Trophoblast cell (in vitro differentiated cells and primary cell): ENCODE measurements at regions not wholly inside any gene's neighbourhood (a gene's known extent, or its start where the extent isn't known, plus 50 kb on each side); places are given as distances from the start of the nearest gene placed in this dataset.
A peak's percentile ranks its signal among the peaks of the same experiment; 100 is the strongest.
"Not testable (repeated sequence)": the region's sequence is repeated elsewhere in the genome, so short reads cannot be mapped to it uniquely, and the experiment has no call there.

Experiments used
- DNase-seq, 2 donors: peaks; one replicate each; pipeline ENCODE4 v3.0.0-alpha.2; 2016
- H2AFZ ChIP-seq: 2 replicates; pipeline ENCODE4 v1.6.1; 2013; ENCODE audit warnings: low read length, moderate library complexity, mild to moderate bottlenecking; ENCODE audit not compliant: insufficient read depth, poor library complexity
- H2AK5ac ChIP-seq: 2 replicates; pipeline ENCODE4 v1.6.1; 2013; ENCODE audit warnings: mild to moderate bottlenecking, low read length
- H2BK120ac ChIP-seq: 2 replicates; pipeline ENCODE4 v1.6.1; 2013; ENCODE audit warnings: low read length, mild to moderate bottlenecking, moderate library complexity; ENCODE audit not compliant: insufficient read depth, poor library complexity
- H2BK12ac ChIP-seq: 2 replicates; pipeline ENCODE4 v1.6.1; 2013; ENCODE audit warnings: mild to moderate bottlenecking, low read length, moderate library complexity
- H2BK5ac ChIP-seq: 2 replicates; pipeline ENCODE4 v1.6.1; 2013; ENCODE audit warnings: low read length, low read depth, moderate library complexity, mild to moderate bottlenecking; ENCODE audit not compliant: poor library complexity
- H3K14ac ChIP-seq: 2 replicates; pipeline ENCODE4 v1.6.1; 2013; ENCODE audit warnings: mild to moderate bottlenecking, low read length
- H3K18ac ChIP-seq: 2 replicates; pipeline ENCODE4 v1.6.1; 2013; ENCODE audit warnings: mild to moderate bottlenecking, low read length
- H3K23ac ChIP-seq: 2 replicates; pipeline ENCODE4 v1.6.1; 2013; ENCODE audit warnings: low read length
- H3K27ac ChIP-seq: 2 replicates; pipeline ENCODE4 v1.5.1; 2013; ENCODE audit warnings: low read depth, mild to moderate bottlenecking, inconsistent platforms, low read length, moderate library complexity
- H3K27me3 ChIP-seq: 2 replicates; pipeline ENCODE4 v1.6.1; 2013; ENCODE audit warnings: inconsistent platforms, mild to moderate bottlenecking, low read length, moderate library complexity; ENCODE audit not compliant: insufficient read depth
- H3K36me3 ChIP-seq, 2 experiments: 1 replicate in 1 of 2; 2 replicates in 1 of 2; pipeline ENCODE4 v1.6.1; 2013; ENCODE audit warnings: low read length in 2 of 2, mild to moderate bottlenecking in 2 of 2, moderate library complexity in 1 of 2; ENCODE audit not compliant: insufficient read depth in 2 of 2, control insufficient read depth in 1 of 2
- H3K4ac ChIP-seq: 2 replicates; pipeline ENCODE4 v1.6.1; 2013; ENCODE audit warnings: low read depth, mild to moderate bottlenecking, low read length, moderate library complexity
- H3K4me1 ChIP-seq, 2 experiments: 1 replicate in 1 of 2; 2 replicates in 1 of 2; pipeline ENCODE4 v1.6.1; 2013; ENCODE audit warnings: low read length in 2 of 2, mild to moderate bottlenecking in 2 of 2, moderate library complexity in 1 of 2; ENCODE audit not compliant: insufficient read depth in 2 of 2, control insufficient read depth in 1 of 2
- H3K4me2 ChIP-seq: 2 replicates; pipeline ENCODE4 v1.6.1; 2013; ENCODE audit warnings: inconsistent platforms, mild to moderate bottlenecking, low read length, moderate library complexity
- H3K4me3 ChIP-seq: 2 replicates; pipeline ENCODE4 v1.5.1; 2013; ENCODE audit warnings: mild to moderate bottlenecking, low read depth, low read length, inconsistent platforms
- H3K79me1 ChIP-seq: one replicate; pipeline ENCODE4 v1.6.1; 2013; ENCODE audit warnings: low read length
- H3K79me2 ChIP-seq: 2 replicates; pipeline ENCODE4 v1.6.1; 2013; ENCODE audit warnings: low read length, mild to moderate bottlenecking; ENCODE audit not compliant: control insufficient read depth, insufficient read depth, poor library complexity
- H3K9ac ChIP-seq: 2 replicates; pipeline ENCODE4 v1.6.1; 2013; ENCODE audit warnings: mild to moderate bottlenecking, low read length
- H3K9me3 ChIP-seq: 2 replicates; pipeline ENCODE4 v1.6.1; 2013; ENCODE audit warnings: low read depth, mild to moderate bottlenecking, control low read depth, inconsistent platforms, low read length; ENCODE audit not compliant: insufficient read depth
- H4K12ac ChIP-seq: 2 replicates; pipeline ENCODE4 v1.6.1; 2013; ENCODE audit warnings: low read depth, mild to moderate bottlenecking, low read length, moderate library complexity
- H4K8ac ChIP-seq: 2 replicates; pipeline ENCODE4 v1.6.1; 2013; ENCODE audit warnings: low read depth, mild to moderate bottlenecking, low read length, moderate library complexity
- H4K91ac ChIP-seq: one replicate; pipeline ENCODE4 v1.6.1; 2013; ENCODE audit warnings: low read depth, mild to moderate bottlenecking, low read length, moderate library complexity
- WGBS: extraction: QIAGEN DNeasy Blood & Tissue Kit; methylation state at CpG from one replicate; pipeline ENCODE4 v1.1.7; 2013; ENCODE audit warnings: missing lambda C conversion rate; ENCODE audit not compliant: insufficient read length, insufficient coverage; ENCODE audit errors: extremely low coverage; 5-methylcytosine and 5-hydroxymethylcytosine counted together

DNA sequence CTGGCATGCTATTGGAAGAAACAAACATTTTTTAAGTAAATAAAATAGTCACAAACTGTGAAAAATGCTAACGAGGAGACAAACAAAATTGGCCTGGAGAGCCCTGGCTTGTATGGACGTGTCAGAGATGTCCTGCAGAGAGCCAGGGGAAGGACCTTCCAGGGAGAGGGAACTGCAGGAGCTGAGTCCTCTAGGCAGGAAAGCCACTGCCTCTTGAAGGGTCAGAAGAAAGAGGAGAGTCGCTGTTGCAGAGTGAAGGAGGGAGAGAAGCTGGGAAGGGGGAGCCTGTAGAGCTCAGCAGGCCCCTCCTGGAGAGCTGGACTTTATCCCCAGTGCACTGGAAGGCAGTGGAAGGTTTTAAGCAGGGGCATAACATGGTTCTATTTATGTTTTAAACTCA lies 80.3 kb upstream of the PWP1 start:
- H3K4me2 ChIP-seq, result no peak overlapping the region
- H3K18ac ChIP-seq, result no peak overlapping the region
- no CpG with 5 or more reads among the region's 3 CpGs for WGBS
- no peak for DNase-seq
- H3K9me3 ChIP-seq, result peaks cover 3% of the 10 kb centered on the region
- H4K12ac ChIP-seq, result no peak overlapping the region
- no peak overlapping the region for H3K4ac ChIP-seq
- no peak overlapping the region for H3K9ac ChIP-seq
- no peak overlapping the region for H4K91ac ChIP-seq
- no peaks in the 10 kb centered on the region for H3K27me3 ChIP-seq
- H4K8ac ChIP-seq, result no peak overlapping the region
- no peak overlapping the region for H2BK12ac ChIP-seq
- no peak overlapping the region for H2AK5ac ChIP-seq
- H3K14ac ChIP-seq, result no peak overlapping the region
- H3K79me2 ChIP-seq, result no peaks in the 10 kb centered on the region
- H3K23ac ChIP-seq, result no peak overlapping the region
- H3K4me3 ChIP-seq, result no peak overlapping the region
- no peaks in the 10 kb centered on the region for H3K79me1 ChIP-seq
- no peak overlapping the region for H2BK5ac ChIP-seq
- no peaks in the 10 kb centered on the region for H3K36me3 ChIP-seq
- no peaks in the 10 kb centered on the region for H3K4me1 ChIP-seq
- no peak overlapping the region for H2BK120ac ChIP-seq
- H2AFZ ChIP-seq, result no peak overlapping the region
- no peak overlapping the region for H3K27ac ChIP-seq

DNA sequence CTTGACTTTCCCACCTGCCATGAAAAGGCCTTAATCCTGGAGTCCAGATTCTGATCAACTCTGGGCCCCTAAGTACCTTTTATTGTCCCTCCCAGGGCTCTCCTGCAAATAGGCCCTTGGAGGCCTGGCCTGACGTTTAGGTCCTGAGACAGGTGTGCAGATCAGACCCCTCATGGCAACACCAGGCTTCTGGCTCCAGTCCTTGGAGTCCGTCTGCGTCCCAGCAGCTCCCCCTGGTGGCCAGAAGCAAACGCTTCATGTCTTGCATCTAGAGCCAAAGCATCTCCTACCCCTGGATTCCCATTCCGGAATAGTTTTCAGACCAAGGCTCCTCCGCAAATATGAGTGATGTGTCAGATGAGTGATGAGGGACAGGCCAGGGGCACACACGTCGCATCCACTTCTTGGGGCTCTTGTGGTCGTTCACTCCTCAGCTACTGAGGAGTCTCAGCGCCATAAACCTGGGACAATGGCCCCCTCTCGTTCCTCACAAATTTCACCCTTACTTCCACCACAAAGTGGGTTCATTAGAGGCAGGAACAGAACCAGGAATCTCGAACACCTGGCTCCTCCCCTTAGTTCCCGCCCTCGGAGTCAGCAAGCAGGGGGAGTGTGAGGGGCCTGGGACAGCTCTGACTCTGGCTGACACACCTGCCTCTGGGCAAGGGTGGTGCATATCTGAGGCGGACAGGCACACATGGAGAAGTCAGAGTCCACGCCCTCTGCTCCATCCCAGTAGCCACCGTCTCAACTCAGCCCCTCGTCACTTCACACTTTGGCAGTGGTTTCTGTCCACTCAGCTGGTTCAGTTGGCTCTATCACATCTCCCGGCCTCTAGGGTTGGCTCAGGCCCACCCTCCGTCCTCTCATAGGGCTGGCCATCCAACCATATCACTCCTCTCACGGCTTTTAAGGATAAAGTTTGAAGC lies 77.9 kb upstream of the PWP1 start:
- no peak overlapping the region for H2BK5ac ChIP-seq
- H3K36me3 ChIP-seq, result no peaks in the 10 kb centered on the region
- H3K79me2 ChIP-seq, result no peaks in the 10 kb centered on the region
- H2BK120ac ChIP-seq, result no peak overlapping the region
- DNase-seq, result peak; percentile 80 to 89
- no peak overlapping the region for H3K4me3 ChIP-seq
- no peak overlapping the region for H3K18ac ChIP-seq
- no peak overlapping the region for H3K4me2 ChIP-seq
- H3K9me3 ChIP-seq, result peaks cover 3% of the 10 kb centered on the region
- H3K27ac ChIP-seq, result no peak overlapping the region
- no peaks in the 10 kb centered on the region for H3K27me3 ChIP-seq
- H3K79me1 ChIP-seq, result no peaks in the 10 kb centered on the region
- no peak overlapping the region for H3K4ac ChIP-seq
- no peak overlapping the region for H2AFZ ChIP-seq
- H2BK12ac ChIP-seq, result no peak overlapping the region
- H4K8ac ChIP-seq, result no peak overlapping the region
- no peak overlapping the region for H3K23ac ChIP-seq
- H4K12ac ChIP-seq, result no peak overlapping the region
- no peak overlapping the region for H2AK5ac ChIP-seq
- WGBS, result no CpG with 5 or more reads among the region's 21 CpGs
- H3K4me1 ChIP-seq, result no peaks in the 10 kb centered on the region
- H3K9ac ChIP-seq, result no peak overlapping the region
- no peak overlapping the region for H3K14ac ChIP-seq
- no peak overlapping the region for H4K91ac ChIP-seq

DNA sequence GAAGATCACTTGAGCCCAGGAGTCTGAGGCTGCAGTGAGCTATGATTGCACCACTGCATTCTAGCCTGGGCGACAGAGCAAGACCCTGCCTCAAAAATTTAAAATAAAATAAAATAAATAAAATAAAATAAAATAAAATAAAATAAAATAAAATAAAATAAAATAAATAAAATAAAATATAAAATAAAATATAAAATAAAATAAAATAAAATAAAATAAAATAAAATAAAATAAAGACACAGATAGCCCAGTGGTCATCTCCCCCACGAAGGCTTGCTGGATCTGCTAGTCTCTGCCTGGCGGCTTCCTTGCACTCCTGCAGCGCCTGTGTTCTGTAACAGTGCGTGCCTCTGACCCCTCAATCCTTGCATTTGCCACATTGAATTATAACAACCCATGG lies 76.8 kb upstream of the PWP1 start:
- H3K18ac ChIP-seq, H3K9ac ChIP-seq, H3K36me3 ChIP-seq, H2AK5ac ChIP-seq, H3K79me1 ChIP-seq, H2AFZ ChIP-seq, H4K8ac ChIP-seq, H3K14ac ChIP-seq, DNase-seq, H4K91ac ChIP-seq, H3K9me3 ChIP-seq, H4K12ac ChIP-seq, H3K23ac ChIP-seq, H2BK12ac ChIP-seq, H3K4ac ChIP-seq, H3K79me2 ChIP-seq, H3K27me3 ChIP-seq, H3K4me1 ChIP-seq, H3K27ac ChIP-seq, H3K4me2 ChIP-seq, H2BK120ac ChIP-seq, H3K4me3 ChIP-seq, H2BK5ac ChIP-seq: not testable (repeated sequence)
- WGBS, result no CpG with 5 or more reads among the region's 5 CpGs

GRCh38 chr12:107610021-107610859 lies 75.4 kb upstream of the PWP1 start:
- no peak overlapping the region for H3K4ac ChIP-seq
- no peak overlapping the region for H2AFZ ChIP-seq
- H2BK5ac ChIP-seq, result no peak overlapping the region
- H3K27ac ChIP-seq, result no peak overlapping the region
- no peak overlapping the region for H3K4me3 ChIP-seq
- H3K9me3 ChIP-seq, result peaks cover 3% of the 10 kb centered on the region
- no CpG with 5 or more reads among the region's 20 CpGs for WGBS
- no peak overlapping the region for H2BK120ac ChIP-seq
- H2BK12ac ChIP-seq, result no peak overlapping the region
- H3K9ac ChIP-seq, result no peak overlapping the region
- no peaks in the 10 kb centered on the region for H3K36me3 ChIP-seq
- no peak overlapping the region for H3K14ac ChIP-seq
- H3K23ac ChIP-seq, result no peak overlapping the region
- no peaks in the 10 kb centered on the region for H3K79me2 ChIP-seq
- no peak overlapping the region for H3K4me2 ChIP-seq
- no peaks in the 10 kb centered on the region for H3K27me3 ChIP-seq
- no peak overlapping the region for H2AK5ac ChIP-seq
- no peaks in the 10 kb centered on the region for H3K79me1 ChIP-seq
- peak in 1 of 2 donors; percentile 34 for DNase-seq
- no peak overlapping the region for H4K91ac ChIP-seq
- H3K4me1 ChIP-seq, result no peaks in the 10 kb centered on the region
- H3K18ac ChIP-seq, result no peak overlapping the region
- no peak overlapping the region for H4K12ac ChIP-seq
- no peak overlapping the region for H4K8ac ChIP-seq
